H1 (cell line): ENCODE measurements at regions not wholly inside any gene's neighbourhood (a gene's known extent, or its start where the extent isn't known, plus 50 kb on each side); places are given as distances from the start of the nearest gene placed in this dataset.

Source experiments
- CTCF ChIA-PET: fragments of 300-600 bp; sonication (Branson Sonifier 250); formaldehyde crosslinking; loops from one replicate; lab custom pipeline; 2021; ENCODE audit not compliant: partially characterized antibody; lab: Charles Lee
- POLR2A ChIA-PET: fragments of 300-600 bp; sonication (Branson Sonifier 250); formaldehyde crosslinking; loops from one replicate; lab custom pipeline; 2021; ENCODE audit warnings: inconsistent platforms; ENCODE audit not compliant: partially characterized antibody; lab: Charles Lee
- DNase-seq, 2 experiments: peaks; one replicate each; pipeline versions ENCODE4 v3.0.0 to v3.0.0-alpha.2; 2010 to 2022; ENCODE audit warnings: low spot score in 2 of 2, low read depth in 1 of 2, mixed read lengths in 1 of 2
- FAIRE-seq: peaks from 2 replicates; lab custom pipeline; 2011; peaks lifted over from hg19 to GRCh38; lab: Jason Lieb, UNC
- H2AFZ ChIP-seq: 2 replicates; pipeline ENCODE4 v1.8.1; 2012; ENCODE audit warnings: low read length, inconsistent platforms
- H2AK5ac ChIP-seq: 2 replicates; pipeline ENCODE4 v1.6.1; 2013; ENCODE audit warnings: low read depth, low read length
- H2BK120ac ChIP-seq: replicated peaks from 2 replicates; pipeline ENCODE3; 2013; ENCODE audit warnings: low read depth, low read length, inconsistent platforms
- H2BK12ac ChIP-seq: 2 replicates; pipeline ENCODE4 v1.6.1; 2013; ENCODE audit warnings: low read depth, low read length
- H2BK15ac ChIP-seq: 2 replicates; pipeline ENCODE4 v1.6.1; 2013; ENCODE audit warnings: low read length
- H2BK20ac ChIP-seq: 2 replicates; pipeline ENCODE4 v1.6.1; 2013; ENCODE audit warnings: low read length
- H2BK5ac ChIP-seq: 2 replicates; pipeline ENCODE4 v1.6.1; 2013; ENCODE audit warnings: low read depth, low read length
- H3K14ac ChIP-seq: 2 replicates; pipeline ENCODE4 v1.6.1; 2013; ENCODE audit warnings: inconsistent platforms; ENCODE audit not compliant: insufficient read length
- H3K18ac ChIP-seq: 2 replicates; pipeline ENCODE4 v1.6.1; 2013; ENCODE audit warnings: low read length; ENCODE audit errors: extremely low read depth
- H3K23ac ChIP-seq: 2 replicates; pipeline ENCODE4 v1.6.1; 2013; ENCODE audit warnings: inconsistent platforms; ENCODE audit not compliant: insufficient read length
- H3K23me2 ChIP-seq: 2 replicates; pipeline ENCODE4 v1.6.1; 2013; ENCODE audit warnings: low read depth, low read length
- H3K27ac ChIP-seq: 2 replicates; pipeline ENCODE4 v1.6.1; 2011; ENCODE audit warnings: low read depth, low read length, inconsistent platforms
- H3K27me3 ChIP-seq, 4 experiments: replicated peaks in 1 of 4; 1 replicate in 1 of 4; 2 replicates in 3 of 4; pipeline versions ENCODE4 v1.6.1 to v1.8.1; 2011 to 2013; ENCODE audit warnings: low read length in 3 of 4, mild to moderate bottlenecking in 3 of 4, inconsistent platforms in 2 of 4, mixed read lengths in 2 of 4, moderate library complexity in 1 of 4; ENCODE audit not compliant: control insufficient read depth in 3 of 4, insufficient read depth in 3 of 4; ENCODE audit errors: extremely low read depth in 1 of 4
- H3K36me3 ChIP-seq, 4 experiments: 2 replicates each; pipeline versions ENCODE4 v1.6.1 to v1.8.1; 2011 to 2013; ENCODE audit warnings: mild to moderate bottlenecking in 4 of 4, low read length in 3 of 4, moderate library complexity in 2 of 4, control low read depth in 1 of 4, inconsistent platforms in 1 of 4; ENCODE audit not compliant: insufficient read depth in 4 of 4, control insufficient read depth in 2 of 4
- H3K4ac ChIP-seq: replicated peaks from 2 replicates; pipeline ENCODE3; 2013; ENCODE audit warnings: low read length, low read depth, mixed read lengths, inconsistent platforms; ENCODE audit not compliant: insufficient read length
- H3K4me1 ChIP-seq, 4 experiments: replicated peaks in 1 of 4; 1 replicate in 1 of 4; 2 replicates in 3 of 4; pipeline versions ENCODE4 v1.6.1 to v1.8.1; 2011 to 2013; ENCODE audit warnings: low read length in 3 of 4, inconsistent platforms in 2 of 4, mixed read lengths in 1 of 4; ENCODE audit not compliant: insufficient read depth in 4 of 4, control insufficient read depth in 3 of 4
- H3K4me2 ChIP-seq, 2 experiments: 2 replicates each; pipeline versions ENCODE4 v1.6.1 to v1.8.1; 2011 to 2013; ENCODE audit warnings: low read depth in 2 of 2, low read length in 2 of 2, control low read depth in 1 of 2, inconsistent platforms in 1 of 2, mild to moderate bottlenecking in 1 of 2; ENCODE audit not compliant: insufficient read depth in 1 of 2
- H3K4me3 ChIP-seq, 4 experiments: fragments of 200-600, 300-600 bp in 1 of 4; sonication (generic), shearing (Covaris generic), sonication (Bioruptor Twin) in 1 of 4; 2 replicates each; pipeline versions ENCODE4 v1.5.1 to v1.8.1; 2011 to 2016; ENCODE audit warnings: low read length in 4 of 4, low read depth in 3 of 4, control low read depth in 2 of 4, inconsistent platforms in 2 of 4, mild to moderate bottlenecking in 2 of 4, mixed read lengths in 1 of 4, moderate library complexity in 1 of 4; ENCODE audit not compliant: insufficient read depth in 2 of 4; ENCODE audit errors: extremely low read depth in 1 of 4
- H3K56ac ChIP-seq: replicated peaks from 2 replicates; pipeline ENCODE3; 2013; ENCODE audit warnings: low read depth, mild to moderate bottlenecking, mixed read lengths, low read length, inconsistent platforms; ENCODE audit not compliant: insufficient read length
- H3K79me1 ChIP-seq: 2 replicates; pipeline ENCODE4 v1.6.1; 2013; ENCODE audit warnings: low read depth, low read length, control low read depth
- H3K79me2 ChIP-seq, 2 experiments: 2 replicates each; pipeline versions ENCODE4 v1.6.1 to v1.8.1; 2012 to 2013; ENCODE audit warnings: low read length in 2 of 2, mild to moderate bottlenecking in 2 of 2, inconsistent platforms in 1 of 2; ENCODE audit not compliant: insufficient read depth in 2 of 2, control insufficient read depth in 1 of 2
- H3K9ac ChIP-seq, 4 experiments: replicated peaks in 1 of 4; 1 replicate in 1 of 4; 2 replicates in 3 of 4; pipeline versions ENCODE4 v1.6.1 to v1.8.1; 2011 to 2013; ENCODE audit warnings: low read depth in 3 of 4, low read length in 3 of 4, control low read depth in 2 of 4, mild to moderate bottlenecking in 2 of 4, moderate library complexity in 2 of 4, inconsistent platforms in 1 of 4; ENCODE audit errors: extremely low read depth in 1 of 4
- H3K9me3 ChIP-seq, 2 experiments: 2 replicates each; pipeline versions ENCODE4 v1.6.1 to v1.8.1; 2012 to 2013; ENCODE audit warnings: mild to moderate bottlenecking in 2 of 2, moderate library complexity in 2 of 2, control low read depth in 1 of 2, inconsistent platforms in 1 of 2, low read depth in 1 of 2, low read length in 1 of 2, mixed read lengths in 1 of 2; ENCODE audit not compliant: insufficient read depth in 2 of 2
- H4K20me1 ChIP-seq, 2 experiments: replicated peaks in 1 of 2; 2 replicates each; pipeline versions ENCODE3 to v1.8.1; 2011 to 2013; ENCODE audit warnings: inconsistent platforms in 2 of 2, low read length in 2 of 2, mild to moderate bottlenecking in 1 of 2; ENCODE audit not compliant: insufficient read depth in 2 of 2, control insufficient read depth in 1 of 2
- H4K5ac ChIP-seq: 2 replicates; pipeline ENCODE4 v1.6.1; 2013; ENCODE audit warnings: low read length, low read depth, mixed read lengths, inconsistent platforms; ENCODE audit not compliant: insufficient read length
- H4K8ac ChIP-seq: 2 replicates; pipeline ENCODE4 v1.8.0; 2013; ENCODE audit warnings: mild to moderate bottlenecking, moderate library complexity, low read length, inconsistent platforms; ENCODE audit not compliant: insufficient read depth; ENCODE audit errors: extremely low read depth
- H4K91ac ChIP-seq: replicated peaks from 2 replicates; pipeline ENCODE3; 2013; ENCODE audit warnings: low read length, mixed read lengths, inconsistent platforms; ENCODE audit not compliant: insufficient read length
- CTBP2 ChIP-seq: IDR thresholded peaks from 2 replicates; pipeline ENCODE4 v1.7.0; 2011; ENCODE audit warnings: borderline replicate concordance, mild to moderate bottlenecking, moderate library complexity, mixed read lengths, low read length; ENCODE audit not compliant: insufficient read depth, insufficient read length
- FOSL1 ChIP-seq: IDR thresholded peaks from 2 replicates; pipeline ENCODE4 v1.6.1; 2011; ENCODE audit warnings: mild to moderate bottlenecking, low read depth, low read length, moderate library complexity; ENCODE audit not compliant: insufficient read depth
- JUN ChIP-seq: IDR thresholded peaks from 2 replicates; pipeline ENCODE4 v1.6.1; 2011; ENCODE audit warnings: low read depth, mild to moderate bottlenecking, improper control_type of control experiment, low read length
- MAFK ChIP-seq: IDR thresholded peaks from 2 replicates; pipeline ENCODE4 v1.6.1; 2012; ENCODE audit warnings: low read depth, mild to moderate bottlenecking, improper control_type of control experiment, low read length
- RFX5 ChIP-seq: IDR thresholded peaks from 2 replicates; pipeline ENCODE4 v1.6.1; 2011; ENCODE audit warnings: low read depth, low read length, improper control_type of control experiment, borderline replicate concordance
- RNF2 ChIP-seq: fragments of 200-900, 300-1000 bp; sonication (generic); IDR thresholded peaks from 2 replicates; pipeline ENCODE4 v1.7.1; 2016; ENCODE audit warnings: borderline replicate concordance, low read depth, mild to moderate bottlenecking, antibody characterized with exemption, low read length; ENCODE audit not compliant: poor library complexity, severe bottlenecking; ENCODE audit errors: missing control alignments
- TAF1 ChIP-seq: IDR thresholded peaks from 2 replicates; pipeline ENCODE4 v1.6.1; 2011; ENCODE audit warnings: mild to moderate bottlenecking, low read depth, low read length
- WGBS, 2 experiments: shearing (Covaris generic) in 1 of 2; methylation state at CpG; one replicate each; pipeline versions ENCODE4 v1.1.6 to v1.1.7; 2013 to 2015; ENCODE audit warnings: low lambda C conversion rate in 2 of 2, mixed read lengths in 2 of 2, inconsistent platforms in 1 of 2, low coverage in 1 of 2, missing lambda C conversion rate in 1 of 2; ENCODE audit not compliant: insufficient replicate concordance in 2 of 2, insufficient coverage in 1 of 2, insufficient read length in 1 of 2; ENCODE audit errors: extremely low coverage in 1 of 2, missing lambda C conversion rate in 1 of 2; 5-methylcytosine and 5-hydroxymethylcytosine counted together
- TF ChIP-seq, protein P1 (sequence below): IDR thresholded peaks from 2 replicates; pipeline ENCODE4 v1.6.1; 2012; ENCODE audit warnings: inconsistent platforms
- TF ChIP-seq, protein P2 (sequence below): IDR thresholded peaks from 2 replicates; pipeline ENCODE4 v1.6.1; 2012; ENCODE audit warnings: low read length, inconsistent platforms

DNA sequence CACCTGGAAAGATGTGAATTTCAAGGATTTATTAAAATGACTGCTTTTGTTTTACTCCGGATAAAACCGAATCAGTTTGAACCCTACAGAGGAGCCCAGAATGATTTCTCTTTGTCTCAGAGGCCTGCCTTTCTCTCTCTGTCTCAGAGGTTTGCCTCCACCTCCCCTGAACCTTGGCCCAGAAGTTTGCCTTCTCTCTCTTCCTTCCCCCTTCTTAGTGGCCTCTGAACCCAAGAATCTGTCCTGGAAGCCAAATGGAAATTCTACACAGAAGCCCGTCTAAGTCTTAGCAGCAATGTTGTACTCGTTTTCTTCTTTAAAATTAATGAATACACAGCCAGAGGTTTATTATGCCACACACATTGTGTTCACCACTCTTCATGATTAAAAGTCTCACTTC is 200.7 kb downstream of the SOCS6 start:
- Histone ChIP-seq H3K14ac (no peak overlapping the region), H3K23ac (no peak overlapping the region), H3K79me1 (no peaks in the 10 kb centered on the region), H4K5ac (no peak overlapping the region), H4K91ac (no peak overlapping the region), H3K4ac (no peak overlapping the region), H3K27ac (no peak overlapping the region), H3K18ac (no peak overlapping the region), H2BK120ac (no peak overlapping the region), H3K56ac (no peak overlapping the region), H3K9me3 (peaks cover 5 to 6% of the 10 kb centered on the region in 2 experiments; a peak in 2 of 4 replicates), H2BK12ac (no peak overlapping the region), H2BK15ac (no peak overlapping the region), H3K4me3 (no peak overlapping the region), H3K9ac (no peak overlapping the region), H4K20me1 (no peaks in the 10 kb centered on the region), H2AFZ (no peak overlapping the region), H2BK5ac (no peak overlapping the region), H3K27me3 (no peaks in the 10 kb centered on the region), H3K4me2 (no peak overlapping the region), H3K36me3 (no peaks in the 10 kb centered on the region), H2BK20ac (no peak overlapping the region), H3K79me2 (no peaks in the 10 kb centered on the region), H2AK5ac (no peak overlapping the region), H3K23me2 (no peaks in the 10 kb centered on the region), H3K4me1 (no peaks in the 10 kb centered on the region), H4K8ac (no peak overlapping the region)
- FAIRE-seq (no peak), DNase-seq (no peak)
- CTCF ChIA-PET: interaction anchor here (0.7 to 4.4 kb wide), 9 partner anchors 8 to 128 kb away, joined by 3 to 27 read pairs (median 5); no protein-coding TSS in a partner anchor
- POLR2A ChIA-PET: no interaction called here
- WGBS, 2 experiments: 39% methylated on average over 4 of the region's 4 CpGs; no CpG with 5 or more reads in 1 of the 2 experiments
- TF ChIP-seq JUN (no peak), RNF2 (no peak), FOSL1 (no peak), TAF1 (no peak), CTBP2 (no peak), RFX5 (no peak), MAFK (no peak)
- TF ChIP-seq, protein P1, sequence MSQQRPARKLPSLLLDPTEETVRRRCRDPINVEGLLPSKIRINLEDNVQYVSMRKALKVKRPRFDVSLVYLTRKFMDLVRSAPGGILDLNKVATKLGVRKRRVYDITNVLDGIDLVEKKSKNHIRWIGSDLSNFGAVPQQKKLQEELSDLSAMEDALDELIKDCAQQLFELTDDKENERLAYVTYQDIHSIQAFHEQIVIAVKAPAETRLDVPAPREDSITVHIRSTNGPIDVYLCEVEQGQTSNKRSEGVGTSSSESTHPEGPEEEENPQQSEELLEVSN: no peak
- TF ChIP-seq, protein P2, sequence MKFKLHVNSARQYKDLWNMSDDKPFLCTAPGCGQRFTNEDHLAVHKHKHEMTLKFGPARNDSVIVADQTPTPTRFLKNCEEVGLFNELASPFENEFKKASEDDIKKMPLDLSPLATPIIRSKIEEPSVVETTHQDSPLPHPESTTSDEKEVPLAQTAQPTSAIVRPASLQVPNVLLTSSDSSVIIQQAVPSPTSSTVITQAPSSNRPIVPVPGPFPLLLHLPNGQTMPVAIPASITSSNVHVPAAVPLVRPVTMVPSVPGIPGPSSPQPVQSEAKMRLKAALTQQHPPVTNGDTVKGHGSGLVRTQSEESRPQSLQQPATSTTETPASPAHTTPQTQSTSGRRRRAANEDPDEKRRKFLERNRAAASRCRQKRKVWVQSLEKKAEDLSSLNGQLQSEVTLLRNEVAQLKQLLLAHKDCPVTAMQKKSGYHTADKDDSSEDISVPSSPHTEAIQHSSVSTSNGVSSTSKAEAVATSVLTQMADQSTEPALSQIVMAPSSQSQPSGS: no peak
